Activated T-helper 9 cell treated with anti-CD3 and anti-CD28 coated beads, Interleukin-2, amount 50 U/mL, for 16 hours (primary cell): ENCODE measurements at regions not wholly inside any gene's neighbourhood (a gene's known extent, or its start where the extent isn't known, plus 50 kb on each side); places are given as distances from the start of the nearest gene placed in this dataset.

Experiments
- DNase-seq: peaks from one replicate; pipeline ENCODE4 v3.0.0-alpha.2; 2020; ENCODE audit warnings: low read depth

GRCh38 chr13:84303035-84303434, 420.8 kb upstream of the SLITRK1 start:
- no peak for DNase-seq

GRCh38 chr13:84297251-84297650, 415.0 kb upstream of the SLITRK1 start:
- DNase-seq, result no peak

GRCh38 chr13:84296401-84296800, 414.1 kb upstream of the SLITRK1 start:
- no peak for DNase-seq

- DNase-seq, result no peak
These were observed 412.3 kb upstream of the SLITRK1 start for GRCh38 chr13:84294576-84294975.

DNA sequence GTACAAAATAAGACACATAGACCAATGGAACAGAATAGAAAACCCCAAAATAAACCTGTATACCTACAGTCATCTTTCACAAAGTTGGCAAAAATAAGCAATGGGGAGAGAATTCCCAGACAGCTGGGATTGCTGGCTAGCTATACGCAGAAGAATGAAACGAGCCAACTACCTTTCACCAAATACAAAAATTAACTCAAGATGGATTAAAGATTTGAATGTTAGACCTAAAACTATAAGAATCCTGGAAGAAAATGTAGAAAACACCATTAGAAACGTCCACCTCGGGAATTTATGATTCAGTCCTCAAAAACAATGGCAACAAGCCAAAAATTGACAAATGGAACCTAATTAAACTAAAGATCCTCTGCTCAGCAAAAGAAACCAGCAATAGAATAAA, 408.1 kb upstream of the SLITRK1 start:
- no peak for DNase-seq

DNA sequence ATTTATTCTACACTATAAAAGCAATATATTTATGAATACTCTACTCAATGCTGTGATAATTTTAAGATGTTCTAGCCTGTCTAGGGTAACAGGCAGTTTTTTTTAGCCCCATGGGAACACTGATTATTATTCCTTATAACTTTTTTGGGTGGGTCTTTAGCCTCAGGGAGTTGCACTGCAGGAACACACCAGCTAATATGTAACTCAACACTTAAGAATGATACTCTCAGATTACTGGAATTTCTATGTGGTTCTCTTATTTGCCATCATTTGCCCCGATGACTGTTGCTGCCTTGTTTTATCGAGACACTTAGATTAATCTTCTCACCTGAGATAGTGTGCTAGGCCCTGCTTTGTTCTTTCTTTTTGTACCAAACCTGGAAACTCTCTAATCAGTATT, 396.9 kb upstream of the SLITRK1 start:
- no peak for DNase-seq

DNA sequence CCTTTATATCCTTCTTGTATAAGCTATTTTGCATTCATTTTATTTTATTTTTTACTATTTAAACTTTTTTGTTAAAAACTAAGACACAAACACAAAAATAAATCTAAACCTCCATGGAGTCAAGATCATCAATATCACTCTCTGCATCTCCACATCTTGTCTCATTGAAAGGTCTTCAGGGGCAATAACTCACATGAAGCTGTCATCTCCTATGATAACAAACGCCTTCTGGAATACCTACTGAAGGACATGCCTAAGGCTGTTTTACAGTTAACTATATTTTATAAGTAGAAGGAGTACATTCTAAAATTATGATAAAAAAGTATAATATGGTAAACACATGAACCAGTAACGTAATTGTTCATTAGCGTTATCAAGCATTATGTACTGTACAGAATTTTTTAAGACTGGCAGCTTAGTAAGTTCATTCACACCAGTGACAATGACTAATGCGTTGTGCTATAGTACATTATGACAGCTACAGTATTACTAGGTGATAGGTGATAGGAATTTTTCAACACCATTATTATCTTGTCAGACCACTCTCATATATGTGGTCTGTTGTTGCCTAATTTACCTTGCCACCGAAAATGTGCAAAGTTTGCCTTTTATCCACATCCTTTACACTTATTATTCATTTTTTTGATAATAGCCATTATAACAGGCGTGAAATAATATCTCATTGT, 390.7 kb upstream of the SLITRK1 start:
- DNase-seq, result no peak

DNA sequence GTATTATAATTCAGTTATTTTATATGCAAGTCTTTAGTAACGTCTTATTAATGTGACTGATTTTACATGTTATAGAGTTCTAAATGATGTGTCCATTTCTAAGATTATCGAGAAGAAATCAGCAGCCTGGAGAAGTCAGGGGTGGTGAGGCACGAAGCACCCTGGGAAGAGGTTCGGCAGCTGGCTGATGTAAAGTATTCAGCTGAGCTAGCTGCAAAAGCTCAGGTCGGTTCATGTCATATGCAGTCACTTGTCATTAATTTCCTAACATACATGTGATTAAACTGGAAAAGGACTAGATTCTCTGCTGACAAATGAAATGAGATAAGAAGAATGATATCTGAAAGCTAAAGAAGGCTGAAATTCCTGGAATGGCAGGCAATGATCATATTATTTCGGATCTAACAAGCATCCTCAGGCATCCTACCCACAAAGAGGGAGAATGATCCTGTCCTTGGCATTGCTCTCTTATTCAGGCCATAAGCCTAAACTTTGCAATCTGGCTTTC, 383.0 kb upstream of the SLITRK1 start:
- no peak for DNase-seq

- no peak for DNase-seq
These were observed 381.2 kb upstream of the SLITRK1 start for GRCh38 chr13:84263354-84264069.

DNA sequence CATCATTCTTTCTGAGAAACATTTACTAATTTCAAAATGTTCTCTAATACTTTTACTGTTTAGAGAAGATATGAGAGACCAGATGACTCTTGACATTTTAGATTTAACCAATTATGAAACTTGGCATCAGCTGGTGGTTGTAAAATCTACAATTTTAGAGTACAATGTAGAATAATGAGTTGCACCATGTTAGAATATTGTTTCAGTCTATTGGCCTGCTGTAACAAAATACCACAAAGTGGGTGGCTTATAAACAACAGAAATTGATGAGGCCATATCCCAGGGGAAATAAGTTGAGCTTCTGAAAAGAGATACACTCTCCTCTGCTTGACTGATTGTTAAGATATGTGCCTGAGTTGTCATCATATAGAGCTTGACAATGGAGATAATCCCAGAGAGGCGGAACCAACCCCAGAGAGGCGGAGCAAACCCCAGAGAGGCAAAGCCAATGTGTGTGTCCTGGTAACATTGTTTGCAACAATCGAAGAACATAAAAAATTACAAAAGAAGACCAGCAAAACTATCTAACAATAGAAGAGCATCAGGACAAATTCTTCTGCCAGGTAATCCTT, 373.0 kb upstream of the SLITRK1 start:
- no peak for DNase-seq

DNA sequence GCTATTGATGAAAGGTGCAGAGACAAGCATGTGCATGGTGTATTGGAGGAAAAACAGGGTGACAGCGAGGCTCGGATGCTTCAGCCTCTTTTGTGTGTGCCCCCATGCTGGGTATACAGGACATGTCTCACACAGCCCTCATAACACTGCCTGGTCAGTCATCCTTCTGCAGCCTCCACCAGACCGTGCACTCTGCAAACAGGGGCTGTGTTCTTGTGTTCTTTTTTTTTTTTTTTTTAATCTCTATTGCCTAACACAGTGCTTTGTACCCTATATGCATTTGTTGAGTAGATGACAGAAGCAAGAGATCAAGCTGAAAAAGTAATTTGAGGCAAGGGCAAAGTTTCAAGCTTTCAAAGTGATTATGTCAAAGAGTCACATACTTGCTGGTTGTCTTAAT, 367.2 kb upstream of the SLITRK1 start:
- DNase-seq, result no peak

- no peak for DNase-seq
These were observed 361.1 kb upstream of the SLITRK1 start for GRCh38 chr13:84243340-84243739.

DNA sequence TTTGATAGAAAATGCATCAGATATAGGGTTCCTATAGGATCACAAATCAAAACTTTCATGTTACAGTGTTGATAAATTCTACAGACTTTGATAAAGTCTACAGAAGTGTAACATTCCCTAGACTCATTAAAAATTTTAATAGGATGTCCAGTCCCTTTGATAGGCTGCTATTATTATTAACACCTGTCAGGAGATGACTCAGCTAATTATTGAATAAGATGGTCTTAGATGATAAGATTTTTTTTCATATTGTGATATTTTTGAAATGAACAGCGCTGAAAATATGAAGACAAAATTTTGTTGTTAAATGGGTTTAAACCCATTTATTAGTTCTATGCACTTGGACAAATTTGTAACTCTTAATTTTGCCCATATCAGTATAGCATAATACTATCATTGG, 356.8 kb upstream of the SLITRK1 start:
- DNase-seq, result no peak

- DNase-seq, result no peak
These were observed 356.1 kb upstream of the SLITRK1 start for GRCh38 chr13:84238381-84238780.

GRCh38 chr13:84237143-84237542, 354.9 kb upstream of the SLITRK1 start:
- no peak for DNase-seq

DNA sequence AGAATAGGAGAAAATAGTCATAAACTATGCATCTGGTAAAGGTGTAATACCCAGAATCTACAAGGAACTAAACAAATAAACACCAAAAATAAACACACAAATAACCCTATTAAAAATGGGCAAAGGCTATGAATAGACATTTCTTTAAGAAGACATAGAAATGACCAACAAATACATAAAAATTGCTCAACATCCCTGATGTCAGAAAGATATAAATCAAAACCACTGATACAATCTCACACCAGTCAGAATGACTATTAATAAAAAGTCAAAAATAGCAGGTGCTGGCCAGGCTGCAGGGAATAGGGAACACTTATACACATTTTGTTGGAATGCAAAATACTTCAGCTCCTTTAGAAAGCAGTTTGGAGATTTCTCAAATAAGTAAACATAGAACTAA, 352.1 kb upstream of the SLITRK1 start:
- DNase-seq, result no peak

DNA sequence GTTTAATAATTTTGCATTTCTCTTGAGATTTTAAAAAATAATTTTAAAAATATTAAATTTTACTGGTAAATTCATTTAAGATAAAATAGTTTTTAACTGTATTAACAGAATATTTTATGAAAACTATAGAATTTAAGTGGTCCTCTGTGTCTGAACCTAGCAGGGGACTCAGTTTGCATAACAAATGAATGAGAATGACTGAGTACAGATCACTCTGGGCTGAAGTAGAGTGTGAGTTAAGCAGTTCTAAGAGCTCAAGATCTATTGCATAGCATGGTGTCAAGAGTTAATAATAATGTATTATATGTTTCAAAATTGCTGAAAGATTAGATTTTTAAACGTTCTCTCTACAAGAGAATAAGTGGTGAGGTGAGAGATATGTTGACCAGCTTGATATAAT, 348.3 kb upstream of the SLITRK1 start:
- no peak for DNase-seq

DNA sequence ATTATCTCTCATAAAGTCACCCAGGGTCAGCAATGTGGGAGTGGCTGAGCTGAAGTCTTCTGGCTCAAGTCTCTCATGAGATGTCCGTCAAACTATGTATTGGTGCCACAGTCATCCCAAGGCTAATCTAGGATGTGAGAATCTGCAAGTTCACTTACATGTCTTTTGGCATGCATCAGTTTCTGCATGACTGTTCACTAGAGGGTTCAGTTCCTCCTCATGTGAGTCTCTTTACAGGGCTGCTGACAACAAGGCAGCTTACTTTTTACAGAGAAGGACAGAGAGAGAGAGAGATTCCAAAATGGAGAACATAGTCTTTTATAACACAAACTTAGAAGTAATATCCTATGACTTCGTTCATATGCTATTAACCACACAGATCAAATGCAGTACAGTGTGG, 328.8 kb upstream of the SLITRK1 start:
- DNase-seq, result no peak

GRCh38 chr13:84208246-84208910, 326.1 kb upstream of the SLITRK1 start:
- DNase-seq, result no peak

DNA sequence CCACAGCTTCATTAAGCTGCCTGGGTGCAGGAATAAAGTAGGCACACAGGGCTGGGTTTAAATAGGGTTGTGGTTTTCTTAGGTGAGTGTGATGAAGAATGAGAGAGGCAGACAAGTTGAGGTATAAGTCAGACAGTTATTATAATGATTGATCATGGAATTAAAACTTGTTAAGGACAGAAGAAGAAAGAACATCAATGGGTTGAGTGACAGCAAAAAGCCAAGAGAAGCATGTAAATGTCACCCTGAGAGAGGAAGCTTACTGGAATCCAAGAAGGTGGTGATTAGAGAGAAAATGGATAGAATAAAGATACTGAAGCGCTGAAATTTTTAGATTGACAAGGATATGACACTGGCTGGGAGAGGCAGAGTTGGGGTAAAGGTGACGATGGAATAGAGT, 325.2 kb upstream of the SLITRK1 start:
- no peak for DNase-seq

- DNase-seq, result no peak
These were observed 318.7 kb upstream of the SLITRK1 start for GRCh38 chr13:84200971-84201370.

DNA sequence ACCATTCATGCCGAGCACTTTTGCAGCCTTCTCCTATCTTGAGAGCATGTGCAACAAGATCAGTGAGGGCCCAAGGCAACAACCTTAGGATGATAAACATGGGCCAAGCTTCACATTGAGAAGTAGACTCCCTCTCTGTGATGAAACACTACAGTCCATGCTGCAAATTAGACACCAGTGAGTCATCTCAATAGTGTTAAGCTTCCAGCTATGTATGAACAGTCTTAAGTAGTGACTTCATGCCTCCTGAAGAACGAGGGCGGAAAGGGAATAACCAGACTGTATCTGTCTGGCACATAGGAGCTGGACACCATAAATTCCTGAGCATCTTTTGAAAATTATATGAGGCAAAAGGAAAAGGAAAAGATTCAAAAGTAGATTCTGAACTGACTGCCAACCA, 309.9 kb upstream of the SLITRK1 start:
- DNase-seq, result no peak

- DNase-seq, result no peak
These were observed 308.9 kb upstream of the SLITRK1 start for GRCh38 chr13:84191139-84191538.
